HG03575 (cell line): ENCODE measurements at regions not wholly inside any gene's neighbourhood (a gene's known extent, or its start where the extent isn't known, plus 50 kb on each side); places are given as distances from the start of the nearest gene placed in this dataset.
A peak's percentile ranks its signal among the peaks of the same experiment; 100 is the strongest.
"Not testable (repeated sequence)": the region's sequence is repeated elsewhere in the genome, so short reads cannot be mapped to it uniquely, and the experiment has no call there.

Experiments
- ATAC-seq: cut with Tn5 transposase; IDR thresholded peaks from one replicate; pipeline ENCODE4 v1.9.1; 2021; ENCODE audit not compliant: unreplicated experiment, insufficient number of reproducible peaks, low FRiP score; ENCODE audit errors: extremely low read depth

DNA sequence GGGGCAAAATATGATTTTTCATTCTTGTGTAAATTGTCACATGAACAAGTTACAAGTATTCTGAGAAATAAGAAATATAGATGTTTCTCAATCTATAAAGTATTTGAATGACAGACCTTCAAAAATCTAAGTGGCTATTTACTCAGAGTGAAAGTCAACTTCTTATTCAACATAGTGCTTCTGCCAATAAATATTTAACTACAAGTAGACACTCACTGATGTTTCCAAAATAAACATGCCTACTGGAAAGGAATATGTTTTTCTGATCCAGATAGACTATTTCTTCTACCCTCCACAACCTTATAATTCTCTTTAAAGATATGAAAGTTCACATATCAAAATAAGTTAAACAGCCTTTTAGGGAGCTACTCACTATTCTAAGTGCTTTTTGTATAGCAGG lies 296.3 kb downstream of the DSC3 start:
- ATAC-seq, result no peak

DNA sequence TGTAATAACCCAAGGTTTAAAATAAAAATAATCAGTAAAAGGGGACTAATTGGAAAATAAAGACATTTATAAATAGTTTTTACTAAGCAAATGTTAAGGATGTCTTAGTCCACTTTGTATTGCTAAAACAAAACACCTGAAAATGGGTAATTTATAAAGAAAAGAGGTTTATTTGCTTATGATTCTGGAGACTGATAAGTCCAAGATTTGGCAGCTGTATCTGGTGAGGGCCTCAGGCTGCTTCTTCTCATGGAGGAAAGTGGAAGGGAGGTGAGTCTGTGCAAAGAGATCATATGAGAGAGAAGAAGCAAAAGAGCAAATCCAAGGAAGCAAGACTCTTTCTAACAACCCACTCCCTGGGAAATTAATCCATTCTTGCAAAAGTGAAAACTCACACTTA lies 299.5 kb downstream of the DSC3 start:
- no peak for ATAC-seq

DNA sequence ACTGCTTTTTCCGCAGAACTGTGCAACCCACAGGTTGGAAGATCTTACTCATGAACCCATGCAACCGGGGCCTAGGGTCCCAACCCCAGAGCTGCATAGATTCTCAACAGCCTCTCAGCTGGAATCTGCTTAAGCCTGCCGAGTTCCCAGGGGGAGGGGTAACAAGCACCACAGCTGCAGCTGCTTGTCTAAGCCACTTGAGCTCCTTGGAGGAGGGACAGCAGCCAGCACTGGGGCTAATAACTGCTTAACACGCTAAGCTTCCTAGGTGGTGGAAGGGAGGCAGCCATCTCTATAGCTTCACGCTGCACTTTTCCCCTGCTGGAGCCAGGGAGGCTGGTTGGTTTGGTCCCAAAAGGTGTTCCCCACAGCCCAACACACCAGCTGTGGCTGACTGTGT lies 311.6 kb downstream of the DSC3 start:
- no peak for ATAC-seq

DNA sequence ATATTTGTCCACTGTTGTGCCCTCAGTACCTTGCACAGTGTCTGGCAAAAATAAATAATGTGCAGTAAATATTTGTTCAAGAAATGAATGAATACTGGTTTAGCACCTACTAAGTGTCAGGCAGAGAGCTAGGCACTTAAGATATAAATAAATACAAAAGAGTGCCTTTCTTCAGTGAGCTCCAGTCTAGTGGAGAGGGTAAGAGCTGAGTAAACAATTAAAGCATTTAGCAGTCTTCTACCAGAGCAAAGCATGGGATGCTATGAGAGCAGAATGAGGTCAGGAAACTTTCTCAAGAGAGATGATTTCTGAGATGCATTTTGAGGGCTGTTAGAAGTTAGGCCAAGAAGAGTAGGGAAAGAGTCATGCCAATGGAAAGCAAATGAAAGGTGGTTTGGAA lies 314.7 kb downstream of the DSC3 start:
- ATAC-seq, result no peak

DNA sequence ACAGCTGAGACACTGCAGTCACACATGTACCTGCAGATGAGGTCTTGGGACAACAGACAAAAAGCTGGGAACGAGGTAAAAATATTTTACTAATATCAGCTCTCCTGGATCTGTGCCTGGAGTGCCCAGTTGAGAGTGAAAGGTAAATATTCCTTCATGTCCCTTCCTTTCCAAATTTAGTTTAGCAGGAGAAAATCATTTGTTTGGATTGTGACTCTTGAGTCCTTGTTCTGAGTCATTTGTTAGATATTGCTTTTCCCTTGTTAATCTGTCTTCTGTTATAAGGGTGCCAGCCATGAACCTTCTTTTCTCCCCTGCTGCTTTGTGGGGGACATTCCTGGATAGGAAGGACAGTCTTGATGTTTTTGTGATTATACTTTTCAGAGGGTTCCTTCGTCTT lies 329.2 kb downstream of the DSC3 start:
- no peak for ATAC-seq

DNA sequence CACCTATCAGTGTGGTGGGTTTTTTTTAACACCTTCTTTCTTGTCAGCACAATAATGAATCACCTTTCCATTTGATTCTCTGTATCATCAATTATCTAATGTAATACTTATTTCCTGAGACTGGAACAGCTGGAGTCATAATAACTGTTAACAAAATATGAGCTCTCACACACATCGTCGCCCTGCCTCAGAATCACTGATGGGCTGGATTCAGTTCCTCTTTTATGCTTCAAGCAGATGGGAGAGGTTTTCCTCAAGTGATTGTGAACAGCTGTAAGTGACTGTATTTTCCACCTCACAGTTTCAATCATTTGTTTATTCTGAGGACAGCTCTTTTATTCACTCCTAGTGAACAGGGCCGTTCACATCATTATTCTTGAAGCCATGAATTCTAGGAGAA lies 330.2 kb downstream of the DSC3 start:
- ATAC-seq, result peak; percentile 89

DNA sequence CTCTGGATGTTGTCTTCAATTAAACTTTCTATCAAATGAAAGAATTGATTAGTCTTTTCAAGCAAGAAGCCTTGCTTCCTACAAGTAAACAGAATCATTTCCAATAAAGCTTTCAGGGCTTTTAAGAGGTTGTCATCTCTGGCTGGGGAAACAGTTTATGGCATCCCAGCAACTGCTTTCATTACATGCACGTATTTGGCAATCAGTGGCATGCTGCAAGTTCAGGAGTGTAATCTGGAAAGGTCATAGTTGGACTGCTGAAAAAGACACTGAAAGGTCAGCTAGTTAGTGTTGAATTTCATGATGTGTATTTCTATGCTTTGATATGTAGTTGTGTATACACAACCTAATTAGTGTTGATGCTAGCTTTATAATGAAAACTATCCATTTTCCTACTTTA lies 332.9 kb downstream of the DSC3 start:
- ATAC-seq, result no peak

DNA sequence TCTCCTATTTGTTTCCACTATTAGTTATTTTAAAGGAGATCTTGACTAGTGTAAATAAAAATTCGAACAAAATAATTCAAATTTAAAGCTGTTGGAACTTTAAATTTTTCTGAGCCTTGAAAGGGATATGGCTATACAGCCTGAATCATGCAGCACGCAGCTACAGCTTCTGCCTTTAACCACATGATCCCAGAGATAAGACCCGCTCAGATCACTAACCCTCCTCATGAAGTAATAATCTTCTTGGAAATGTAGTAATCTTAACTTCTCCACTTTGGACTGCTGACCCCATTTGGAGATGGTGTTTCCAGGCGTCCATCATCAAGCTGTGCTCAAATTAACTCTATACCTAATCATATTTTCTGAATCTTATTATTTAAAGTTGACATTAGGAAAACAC lies 336.6 kb downstream of the DSC3 start:
- ATAC-seq, result no peak

DNA sequence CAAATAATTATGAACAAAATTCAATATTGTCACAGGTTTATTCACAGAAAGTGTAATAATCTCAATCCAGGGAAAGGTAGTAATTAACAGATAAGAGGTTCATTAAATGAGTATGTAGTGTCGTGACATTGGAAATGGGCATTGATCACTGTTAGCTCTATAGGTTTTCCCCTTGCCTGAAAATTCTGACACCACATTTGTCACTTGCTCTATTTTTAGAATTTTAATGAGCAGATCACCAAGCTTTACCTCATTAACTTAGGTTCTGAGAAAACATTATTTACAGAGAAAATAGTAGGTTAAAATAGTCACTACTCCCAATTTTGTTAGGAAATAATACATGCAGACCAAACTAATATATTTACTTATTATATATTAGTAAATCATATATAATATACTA lies 344.0 kb downstream of the DSC3 start:
- no peak for ATAC-seq

DNA sequence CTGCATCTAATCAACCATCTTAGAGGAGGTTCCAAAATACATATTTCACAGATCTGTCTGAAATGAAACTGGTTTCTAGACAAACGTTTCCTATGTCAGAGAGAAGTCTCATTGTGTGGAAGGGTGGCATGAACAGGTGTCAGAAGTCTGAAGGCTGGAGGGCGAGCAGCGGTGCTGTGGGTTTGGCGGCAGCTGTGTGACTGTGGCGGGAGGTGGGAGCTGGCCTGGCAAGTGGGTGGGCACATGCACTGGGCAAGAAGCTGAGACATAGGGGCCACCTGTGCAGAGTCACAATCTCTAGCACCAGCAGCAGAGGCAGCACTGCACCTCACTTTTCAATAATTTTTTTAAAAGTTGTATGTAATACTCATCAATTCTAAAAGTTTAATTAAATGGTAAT lies 346.3 kb downstream of the DSC3 start:
- ATAC-seq, result no peak

DNA sequence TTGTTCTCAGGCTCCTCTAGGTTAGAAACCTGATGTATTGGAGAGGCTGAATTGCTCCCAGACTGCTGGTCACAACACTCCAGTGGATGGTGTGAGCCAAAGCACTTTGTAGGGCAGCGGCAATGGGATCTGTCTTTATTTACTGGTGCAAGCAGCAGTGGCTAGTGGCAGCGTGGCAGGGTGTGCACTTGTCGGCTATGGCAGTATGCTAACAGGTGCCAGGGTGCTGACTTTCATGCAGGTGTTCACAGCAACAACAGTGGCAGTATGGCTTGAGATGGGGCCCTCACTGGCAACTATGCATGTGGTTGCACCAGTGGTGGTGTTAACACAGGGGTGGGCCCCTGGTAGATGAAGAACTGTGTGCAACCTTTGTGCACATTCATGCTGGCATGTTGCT lies 347.8 kb downstream of the DSC3 start:
- ATAC-seq, result no peak

DNA sequence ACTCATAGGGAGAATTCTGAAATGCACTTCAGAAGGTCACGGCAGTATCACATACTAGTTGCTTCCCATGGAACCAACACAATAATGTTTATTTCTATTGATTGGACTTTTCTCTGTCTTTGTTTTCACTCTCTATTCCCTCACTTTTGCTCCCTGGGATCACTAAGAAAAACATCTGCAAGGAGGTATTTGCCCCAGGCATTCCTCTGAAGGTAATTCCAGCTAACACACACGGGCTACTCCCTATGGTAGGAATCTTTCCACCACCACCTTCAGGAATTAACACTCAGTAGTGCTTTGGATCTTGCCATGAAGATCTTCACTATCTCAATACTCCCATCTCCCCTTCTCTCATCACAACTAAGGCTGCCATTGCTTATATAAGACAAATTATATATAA lies 353.3 kb downstream of the DSC3 start:
- no peak for ATAC-seq

DNA sequence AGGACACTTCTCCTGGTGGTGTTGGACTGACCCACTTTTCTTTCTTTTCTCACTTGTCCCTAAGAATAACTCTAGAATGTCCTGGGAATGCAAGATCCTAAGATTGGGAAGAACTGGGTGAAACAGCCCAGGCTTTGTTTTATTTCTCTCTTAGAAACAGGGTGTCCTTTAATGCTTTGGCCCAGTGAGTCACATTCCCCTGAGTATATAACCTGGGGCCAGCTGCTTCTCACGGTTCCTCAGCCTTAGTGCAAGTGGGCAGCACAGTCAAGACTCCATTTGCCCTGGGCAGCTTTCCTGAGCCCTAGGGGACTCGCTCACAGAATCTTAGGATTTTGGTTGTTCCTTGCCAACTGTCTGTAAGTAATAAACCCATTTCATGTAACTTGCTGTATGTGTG lies 355.0 kb downstream of the DSC3 start:
- no peak for ATAC-seq

DNA sequence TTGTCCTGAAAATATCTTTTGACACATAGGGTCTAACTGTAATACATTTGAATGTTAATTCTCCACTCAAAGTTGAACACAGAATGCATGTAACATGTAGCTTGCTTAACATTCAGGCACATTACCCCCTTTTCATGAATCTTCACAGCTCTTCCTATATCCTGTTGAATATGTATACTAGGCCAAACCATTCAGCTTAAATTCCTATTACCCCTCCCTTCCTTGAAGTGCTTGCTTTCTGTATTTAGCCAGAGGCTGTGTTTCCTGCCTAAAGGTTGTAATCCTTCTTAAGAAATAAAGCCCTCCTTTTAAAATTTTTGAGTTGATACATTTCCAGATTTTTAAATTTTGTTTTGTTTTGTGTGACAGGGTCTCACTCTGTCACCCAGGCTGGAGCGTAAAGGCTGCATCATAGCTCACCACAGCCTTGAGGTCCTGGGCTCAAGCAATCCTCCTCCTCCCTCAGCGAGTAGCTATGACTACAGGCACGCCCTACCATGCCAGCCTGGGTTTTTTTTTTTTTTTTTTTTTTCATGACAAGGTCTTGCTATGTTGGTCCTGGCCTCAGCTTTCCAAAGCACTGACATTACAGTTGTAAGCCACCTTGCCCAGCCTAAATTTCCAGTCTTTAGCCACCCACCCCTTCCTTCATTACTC lies 357.6 kb downstream of the DSC3 start:
- ATAC-seq, result no peak

DNA sequence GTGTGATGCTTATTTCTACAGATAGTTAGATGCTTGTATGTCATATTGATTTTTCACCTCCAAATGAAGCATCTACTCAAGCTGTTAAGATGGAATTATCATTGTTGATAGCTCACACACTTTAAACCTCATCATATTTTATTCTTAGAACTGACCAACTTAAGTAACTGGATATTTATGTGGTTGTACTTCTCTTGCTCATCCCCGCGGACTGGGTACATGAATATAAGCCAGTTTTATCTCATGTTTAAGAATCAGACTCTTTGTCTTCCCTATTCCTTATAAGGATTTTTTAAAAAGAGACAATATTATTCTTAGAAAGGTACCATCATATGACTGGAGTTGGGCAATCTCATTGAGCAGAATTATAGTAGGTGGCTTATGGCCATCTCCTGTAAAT lies 358.7 kb downstream of the DSC3 start:
- ATAC-seq, result no peak

DNA sequence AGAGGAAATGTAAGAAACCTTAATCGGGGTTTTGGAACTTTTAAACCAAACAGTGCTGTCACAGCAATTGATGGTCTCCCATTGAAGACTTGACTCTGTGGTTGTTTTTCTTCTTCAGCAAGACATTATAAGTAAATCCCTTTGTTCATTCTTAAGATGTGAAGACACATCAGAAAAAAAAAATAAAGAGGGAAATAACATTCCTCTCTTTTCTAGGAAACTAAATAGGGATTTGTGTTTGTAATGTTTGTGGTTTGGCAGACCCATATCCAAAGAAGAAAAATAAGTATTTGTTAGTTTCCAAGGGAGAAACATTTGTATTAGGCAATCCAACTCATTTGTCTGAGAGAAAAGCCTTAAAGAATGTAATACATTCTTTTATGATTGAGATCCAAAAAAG lies 359.9 kb downstream of the DSC3 start:
- no peak for ATAC-seq

DNA sequence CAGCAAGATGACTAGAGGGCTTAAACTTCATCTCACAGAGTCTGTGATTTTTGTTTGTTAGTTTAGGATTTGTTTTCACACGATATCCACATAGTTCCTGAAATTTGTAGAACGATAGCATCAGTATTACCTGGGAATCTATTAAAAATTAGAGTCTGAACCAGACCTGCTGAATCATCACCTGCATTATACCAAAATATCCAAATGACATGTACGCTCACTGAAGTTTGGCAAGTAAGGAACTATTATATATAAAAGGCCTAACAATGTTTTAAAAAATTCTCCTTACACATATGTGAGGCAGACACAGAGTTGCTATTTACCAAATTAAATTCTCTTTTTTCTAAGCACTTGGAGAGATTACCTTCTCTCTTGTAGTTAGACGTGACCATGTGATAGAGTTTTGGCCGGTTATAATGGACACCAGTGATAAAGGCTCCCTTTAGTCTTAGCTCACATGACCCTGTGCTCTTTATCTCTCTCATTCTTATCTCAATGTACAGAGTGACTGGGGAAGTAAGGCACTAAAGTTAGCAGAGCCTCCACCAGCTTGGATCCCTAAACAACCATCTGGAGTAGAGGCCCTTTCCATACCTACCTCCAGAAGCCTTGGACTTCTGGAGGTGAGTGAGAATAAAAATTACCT lies 363.1 kb downstream of the DSC3 start:
- ATAC-seq, result no peak

DNA sequence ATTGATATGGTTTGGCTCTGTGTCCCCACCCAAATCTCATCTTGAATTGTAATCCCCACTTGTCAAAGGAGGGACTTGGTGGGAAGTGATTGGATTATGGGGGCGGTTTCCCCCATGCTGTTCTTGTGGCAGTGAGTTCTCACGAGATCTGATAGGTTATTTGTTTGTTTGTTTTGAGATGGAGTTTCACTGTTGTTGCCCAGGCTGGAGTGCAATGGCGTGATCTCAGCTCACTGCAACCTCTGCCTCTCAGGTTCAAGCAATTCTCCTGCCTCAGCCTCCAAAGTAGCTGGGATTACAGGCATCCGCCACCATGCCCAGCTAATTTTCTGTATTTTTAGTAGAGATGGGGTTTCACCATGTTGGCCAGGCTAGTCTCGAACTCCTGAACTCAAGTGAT lies 364.7 kb downstream of the DSC3 start:
- not testable (repeated sequence) for ATAC-seq

DNA sequence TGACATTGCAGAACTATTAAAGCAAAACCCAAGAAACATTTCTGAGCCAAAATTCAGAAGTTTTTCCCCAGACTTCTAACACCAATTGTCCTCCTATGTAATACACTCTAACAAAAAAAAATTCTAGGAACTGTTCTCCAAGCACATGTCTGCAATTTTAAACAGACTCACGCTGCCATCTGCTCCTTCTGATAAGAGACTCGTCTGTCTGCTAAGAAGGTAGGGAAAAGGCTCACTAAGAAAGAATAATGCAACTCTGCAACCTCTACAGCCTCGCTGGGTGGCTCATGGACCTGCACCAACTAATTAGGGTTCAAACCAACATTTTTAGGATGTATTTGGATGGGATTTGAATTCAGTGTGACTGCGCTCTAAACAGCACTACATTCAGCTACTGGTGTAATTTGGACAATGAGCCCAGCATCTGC lies 366.5 kb downstream of the DSC3 start:
- ATAC-seq, result no peak

DNA sequence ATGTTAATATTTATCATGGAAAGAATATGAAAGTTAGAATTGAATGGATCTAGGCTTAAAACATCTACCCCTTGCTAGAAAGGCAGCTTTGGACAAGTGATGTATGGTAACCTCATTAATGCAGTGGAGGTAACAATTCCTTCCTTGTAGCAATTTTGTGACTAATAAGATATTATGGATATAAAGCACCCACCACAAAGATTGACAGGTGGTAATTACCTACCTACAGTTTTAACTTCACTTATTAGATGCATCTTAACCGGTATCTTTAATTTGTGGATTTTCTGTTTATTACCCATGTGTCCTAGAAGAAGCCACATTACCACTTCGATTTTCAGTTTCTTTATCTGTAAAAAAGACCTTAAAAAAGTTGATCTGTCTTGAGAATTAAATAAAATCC lies 367.0 kb downstream of the DSC3 start:
- ATAC-seq, result no peak

DNA sequence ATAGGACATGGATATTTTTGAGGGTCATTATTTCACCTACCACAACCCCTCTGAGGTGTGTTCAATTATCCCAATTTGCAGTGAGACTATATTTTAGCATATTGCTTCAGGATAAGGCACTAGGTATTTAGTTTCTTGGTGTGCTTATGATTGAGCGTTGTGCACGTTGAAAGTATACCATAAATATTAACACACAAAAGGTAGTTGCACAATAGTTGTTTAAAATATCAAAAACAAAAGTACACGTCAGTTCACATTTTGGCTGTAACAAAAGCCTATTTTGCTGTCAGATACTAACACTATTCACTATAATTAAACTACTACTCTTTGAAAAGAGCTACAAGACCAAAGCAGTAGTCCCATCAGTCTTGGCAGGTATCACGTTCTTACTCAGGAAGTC lies 367.5 kb downstream of the DSC3 start:
- ATAC-seq, result no peak
